ENCODE measurements at regions not wholly inside any gene's neighbourhood (a gene's known extent, or its start where the extent isn't known, plus 50 kb on each side); places are given as distances from the start of the nearest gene placed in this dataset.
"Not testable (repeated sequence)": the region's sequence is repeated elsewhere in the genome, so short reads cannot be mapped to it uniquely, and the experiment has no call there.

- no peak for DNase-seq
These were observed 79.8 kb downstream of the ZNF92 start for GRCh38 chr7:65453341-65454030.

- DNase-seq, result no peak
These were observed 80.8 kb downstream of the ZNF92 start for GRCh38 chr7:65454469-65454868.

- DNase-seq, result not testable (repeated sequence)
These were observed 81.4 kb downstream of the ZNF92 start for GRCh38 chr7:65455050-65455449.

- DNase-seq, result no peak
These were observed 84.0 kb downstream of the ZNF92 start for GRCh38 chr7:65457705-65458104.

GRCh38 chr7:65459438-65459837 is 85.8 kb downstream of the ZNF92 start:
- no peak for DNase-seq

- no peak for DNase-seq
These were observed 88.6 kb downstream of the ZNF92 start for GRCh38 chr7:65462148-65462716.

- no peak for DNase-seq
These were observed 89.5 kb downstream of the ZNF92 start for GRCh38 chr7:65463184-65463583.

- not testable (repeated sequence) for DNase-seq
These were observed 96.4 kb downstream of the ZNF92 start for GRCh38 chr7:65469919-65470558.

GRCh38 chr7:65471587-65471986 is 97.9 kb downstream of the ZNF92 start:
- DNase-seq, result no peak

- no peak for DNase-seq
These were observed 101.5 kb downstream of the ZNF92 start for GRCh38 chr7:65475040-65475726.

- DNase-seq, result peak; percentile 36
These were observed 102.2 kb downstream of the ZNF92 start for GRCh38 chr7:65475734-65476319.

GRCh38 chr7:65477326-65477725 is 103.7 kb downstream of the ZNF92 start:
- DNase-seq, result no peak

GRCh38 chr7:65489260-65489767 is 115.7 kb downstream of the ZNF92 start:
- DNase-seq, result no peak

GRCh38 chr7:65496697-65497096 is 123.0 kb downstream of the ZNF92 start:
- DNase-seq, result not testable (repeated sequence)

GRCh38 chr7:65503434-65504152 is 129.9 kb downstream of the ZNF92 start:
- no peak for DNase-seq

- DNase-seq, result not testable (repeated sequence)
These were observed 131.1 kb downstream of the ZNF92 start for GRCh38 chr7:65504504-65505319.

- DNase-seq, result not testable (repeated sequence)
These were observed 131.6 kb downstream of the ZNF92 start for GRCh38 chr7:65505320-65505633.

GRCh38 chr7:65508581-65509367 is 135.1 kb downstream of the ZNF92 start:
- DNase-seq, result not testable (repeated sequence)

GRCh38 chr7:65509368-65510186 is 135.9 kb downstream of the ZNF92 start:
- no peak for DNase-seq

- DNase-seq, result not testable (repeated sequence)
These were observed 136.5 kb downstream of the ZNF92 start for GRCh38 chr7:65510187-65510538.

Data from NCI-H2029 treated with DMSO at 0.1 percent for 48 hours (cell line).